HG02763 (cell line): ENCODE measurements at regions not wholly inside any gene's neighbourhood (a gene's known extent, or its start where the extent isn't known, plus 50 kb on each side); places are given as distances from the start of the nearest gene placed in this dataset.
"Not testable (repeated sequence)": the region's sequence is repeated elsewhere in the genome, so short reads cannot be mapped to it uniquely, and the experiment has no call there.

Experiments used
- ATAC-seq: cut with Tn5 transposase; IDR thresholded peaks from one replicate; pipeline ENCODE4 v1.9.1; 2021; ENCODE audit warnings: mild to moderate bottlenecking, moderate library complexity; ENCODE audit not compliant: unreplicated experiment

GRCh38 chr21:13827201-13827600 is 217.6 kb downstream of the POTED start:
- ATAC-seq = no peak

GRCh38 chr21:13826511-13826910 is 216.9 kb downstream of the POTED start:
- ATAC-seq = not testable (repeated sequence)

- not testable (repeated sequence) for ATAC-seq
These were observed 215.7 kb downstream of the POTED start for GRCh38 chr21:13825218-13825778.

- ATAC-seq = not testable (repeated sequence)
These were observed 210.7 kb downstream of the POTED start for GRCh38 chr21:13820286-13820685.

- not testable (repeated sequence) for ATAC-seq
These were observed 202.6 kb downstream of the POTED start for GRCh38 chr21:13812191-13812590.

GRCh38 chr21:13810559-13810958 is 201.0 kb downstream of the POTED start:
- ATAC-seq = not testable (repeated sequence)

- not testable (repeated sequence) for ATAC-seq
These were observed 196.9 kb downstream of the POTED start for GRCh38 chr21:13806444-13806843.

GRCh38 chr21:13802757-13803156 is 193.2 kb downstream of the POTED start:
- ATAC-seq = not testable (repeated sequence)
